ENCODE measurements at regions not wholly inside any gene's neighbourhood (a gene's known extent, or its start where the extent isn't known, plus 50 kb on each side); places are given as distances from the start of the nearest gene placed in this dataset.

GRCh38 chr2:181334158-181334826 lies 122.9 kb upstream of the ITGA4 start:
- TF ChIP-seq CTCF (IDR thresholded peaks at IDR 0.05) (no peak), EZH2 (IDR thresholded peaks at IDR 0.05) (no peak), EZH2phosphoT487 (IDR thresholded peaks at IDR 0.05) (no peak)

Data from neural progenitor cell (in vitro differentiated cells).